ENCODE measurements at regions not wholly inside any gene's neighbourhood (a gene's known extent, or its start where the extent isn't known, plus 50 kb on each side); places are given as distances from the start of the nearest gene placed in this dataset.

DNA sequence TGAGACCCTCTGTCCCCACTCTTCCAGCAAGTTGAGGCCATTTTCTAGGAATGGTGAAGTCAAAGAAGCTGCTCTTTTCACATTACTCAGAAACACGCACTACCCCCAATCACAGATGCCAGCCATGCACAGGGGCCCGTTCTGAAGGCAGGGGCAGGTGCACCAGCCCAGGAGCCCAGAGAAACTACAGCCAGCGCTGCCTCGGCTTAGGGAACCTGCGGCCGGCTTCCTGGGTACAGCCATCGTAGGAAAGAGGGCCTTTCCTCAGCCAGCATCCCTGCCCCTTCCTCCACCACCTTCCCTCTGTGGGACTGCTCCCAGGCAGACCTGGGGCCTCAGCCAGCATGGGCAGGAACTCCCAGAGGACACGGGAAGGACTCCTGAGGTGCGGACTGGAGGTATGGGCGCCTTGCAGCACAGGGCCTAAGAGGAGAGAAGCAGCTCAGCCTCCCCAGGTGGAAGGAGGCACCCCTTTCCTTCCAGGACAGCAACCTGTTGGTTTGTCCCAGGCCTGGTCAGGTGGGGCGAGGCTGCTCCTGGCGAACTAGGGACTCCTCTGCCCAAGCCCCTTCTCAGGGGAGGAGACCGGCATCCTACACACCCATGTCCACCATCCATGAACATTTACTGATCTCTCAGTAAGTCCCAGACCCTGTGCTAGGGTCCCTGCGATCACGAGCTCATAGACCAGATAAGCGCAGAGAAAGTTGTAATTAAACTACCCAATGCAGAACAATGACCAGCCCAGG is 99.0 kb upstream of the ID2 start:
- no peak for DNase-seq (ENCODE audit: low read depth)
- no peak for TF ChIP-seq CTCF (IDR thresholded peaks at IDR 0.05; ENCODE audit: control insufficient read depth, extremely low read depth, insufficient read depth)

GRCh38 chr2:8583400-8584173 is 98.3 kb upstream of the ID2 start:
- H3K4me3 ChIP-seq (ENCODE audit: low read depth, low read length): no peak overlapping the region
- DNase-seq (ENCODE audit: low read depth): no peak

More for the DNA sequence above, 99.0 kb upstream of the ID2 start:
- H3K4me3 ChIP-seq (ENCODE audit: low read depth, low read length): no peak overlapping the region

DNA sequence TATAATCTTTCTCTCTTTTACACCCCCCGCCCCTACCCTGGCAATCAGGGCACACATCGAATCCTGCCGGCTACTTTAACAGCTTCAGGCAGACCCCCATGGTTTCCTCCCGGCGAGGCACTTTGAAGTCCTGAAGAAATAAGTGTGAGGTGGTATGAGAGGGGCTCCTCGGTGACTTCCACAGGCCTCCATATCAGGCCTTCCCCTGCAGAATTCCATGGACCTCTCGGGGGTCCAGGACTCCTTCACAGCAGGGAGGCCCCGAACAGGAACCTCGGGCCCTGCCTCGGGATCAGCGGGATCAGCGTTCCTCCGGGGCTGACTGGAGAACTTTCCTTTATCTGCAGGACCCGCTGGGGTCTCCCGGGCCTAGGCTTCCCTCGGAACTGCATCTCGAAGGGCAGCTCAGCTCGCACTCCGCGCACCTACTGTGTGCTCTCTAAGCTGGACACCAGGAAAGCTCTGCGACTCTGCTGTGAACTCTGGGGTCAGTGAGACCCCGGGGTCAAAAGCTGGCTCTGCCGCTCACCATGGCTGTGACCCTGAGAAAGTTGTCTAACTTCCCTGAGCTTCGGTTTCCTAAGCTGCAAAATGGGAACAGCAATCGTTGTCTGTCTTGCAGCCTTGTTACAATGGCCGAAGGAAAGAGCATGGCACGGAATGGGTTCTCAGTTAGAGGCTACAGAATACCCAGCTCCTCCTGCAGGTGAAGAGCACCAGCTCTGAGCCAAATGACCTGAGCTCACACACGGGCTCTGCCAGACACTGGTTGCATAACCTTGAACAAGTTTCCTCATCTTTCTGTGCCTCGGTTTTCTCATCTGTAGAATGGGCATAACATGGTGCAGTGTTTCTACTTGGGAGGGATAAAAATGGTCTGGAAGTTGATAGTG is 97.4 kb upstream of the ID2 start:
- TF ChIP-seq CTCF (IDR thresholded peaks at IDR 0.05; ENCODE audit: control insufficient read depth, extremely low read depth, insufficient read depth): no peak
- no peak for DNase-seq (ENCODE audit: low read depth)
- H3K4me3 ChIP-seq (ENCODE audit: low read depth, low read length): no peak overlapping the region

More at GRCh38 chr2:8583400-8584173, 98.3 kb upstream of the ID2 start:
- TF ChIP-seq CTCF (IDR thresholded peaks at IDR 0.05; ENCODE audit: control insufficient read depth, extremely low read depth, insufficient read depth): no peak

- H3K4me3 ChIP-seq (ENCODE audit: low read depth, low read length): no peak overlapping the region
- no peak for DNase-seq (ENCODE audit: low read depth)
- TF ChIP-seq CTCF (IDR thresholded peaks at IDR 0.05; ENCODE audit: control insufficient read depth, extremely low read depth, insufficient read depth): no peak
These were observed 95.3 kb upstream of the ID2 start for GRCh38 chr2:8586457-8587051.

DNA sequence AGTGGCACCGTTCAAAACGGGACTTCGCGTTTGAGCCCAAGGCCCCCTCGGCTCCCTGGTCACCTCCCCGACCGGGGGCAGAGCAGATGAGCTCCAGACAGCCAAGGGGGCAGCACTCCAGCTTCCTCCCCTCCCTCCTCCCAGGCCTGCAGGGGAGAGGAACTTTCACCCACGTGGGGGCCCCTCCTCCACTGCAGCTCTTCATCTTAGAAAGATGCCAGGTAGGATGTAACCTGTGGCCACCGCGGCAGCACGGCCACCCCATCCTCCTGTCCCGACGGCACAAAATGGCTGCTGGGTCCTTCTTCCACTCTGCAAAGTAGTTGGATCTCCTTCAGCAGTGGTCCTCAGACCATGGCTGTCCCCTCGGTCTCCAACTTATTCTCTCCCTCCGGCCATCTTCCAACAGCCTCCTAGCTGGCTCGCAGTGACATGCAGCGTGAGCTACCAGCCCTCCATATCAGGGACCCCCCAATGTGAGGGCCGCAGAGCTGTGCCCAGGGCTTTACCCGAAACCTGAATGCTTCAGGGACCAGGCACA is 94.5 kb upstream of the ID2 start:
- TF ChIP-seq CTCF (IDR thresholded peaks at IDR 0.05; ENCODE audit: control insufficient read depth, extremely low read depth, insufficient read depth): no peak
- no peak for DNase-seq (ENCODE audit: low read depth)

More for the DNA sequence above, 94.5 kb upstream of the ID2 start:
- no peak overlapping the region for H3K4me3 ChIP-seq (ENCODE audit: low read depth, low read length)
